Endothelial cell of umbilical vein (primary cell): ENCODE measurements at regions not wholly inside any gene's neighbourhood (a gene's known extent, or its start where the extent isn't known, plus 50 kb on each side); places are given as distances from the start of the nearest gene placed in this dataset.

Source experiments
- BruUV-seq: library from RNA; stranded (reverse); fragments of 400-500 nt; replicated peaks from 2 replicates; lab custom pipeline; 2021; lab: Mats Ljungman, UMichigan
- CTCF ChIA-PET: fragments of 300-600, 350-600 bp; sonication (Branson Sonifier 250); formaldehyde crosslinking; loops from one replicate; lab custom pipeline; 2021; ENCODE audit warnings: antibody characterized with exemption, inconsistent platforms; lab: Charles Lee
- POLR2A ChIA-PET: fragments of 300-600, 350-600 bp; sonication (Branson Sonifier 250); formaldehyde crosslinking; loops from one replicate; lab custom pipeline; 2021; ENCODE audit warnings: antibody characterized with exemption, inconsistent platforms; lab: Charles Lee
- DNase-seq: peaks from one replicate; pipeline ENCODE4 v3.0.0-alpha.2; 2011; ENCODE audit warnings: low read depth, low spot score
- FAIRE-seq: peaks from 2 replicates; lab custom pipeline; 2011; peaks lifted over from hg19 to GRCh38; lab: Jason Lieb, UNC
- H2AFZ ChIP-seq: 2 replicates; pipeline ENCODE4 v1.6.0; 2012; ENCODE audit warnings: low read depth, low read length, control low read depth, inconsistent platforms
- H3K27ac ChIP-seq: 2 replicates; pipeline ENCODE4 v1.5.1; 2011; ENCODE audit warnings: low read depth, mild to moderate bottlenecking, control low read depth, low read length, moderate library complexity; ENCODE audit not compliant: insufficient read depth
- H3K27me3 ChIP-seq, 2 experiments: 2 replicates each; pipeline versions ENCODE4 v1.6.0 to v1.6.1; 2011; ENCODE audit warnings: low read length in 2 of 2, mixed read lengths in 1 of 2; ENCODE audit not compliant: control insufficient read depth in 2 of 2, insufficient read depth in 2 of 2
- H3K36me3 ChIP-seq, 2 experiments: 2 replicates in 1 of 2; 3 replicates in 1 of 2; pipeline ENCODE4 v1.5.1; 2011; ENCODE audit warnings: low read length in 2 of 2, mild to moderate bottlenecking in 1 of 2, moderate library complexity in 1 of 2; ENCODE audit not compliant: control insufficient read depth in 2 of 2, insufficient read depth in 2 of 2; ENCODE audit errors: extremely low read depth in 1 of 2
- H3K4me1 ChIP-seq: 3 replicates; pipeline ENCODE4 v1.5.1; 2011; ENCODE audit warnings: mild to moderate bottlenecking, low read length; ENCODE audit not compliant: control insufficient read depth, insufficient read depth; ENCODE audit errors: extremely low read depth
- H3K4me2 ChIP-seq: 2 replicates; pipeline ENCODE4 v1.6.1; 2011; ENCODE audit warnings: low read length, control low read depth, mixed read lengths; ENCODE audit not compliant: insufficient read depth
- H3K4me3 ChIP-seq, 3 experiments: fragments of 200-600 bp in 1 of 3; sonication (generic), shearing (Covaris generic) in 1 of 3; replicated peaks in 1 of 3; 2 replicates each; pipeline ENCODE4 v1.5.1; 2011 to 2016; ENCODE audit warnings: control low read depth in 3 of 3, low read length in 3 of 3, mild to moderate bottlenecking in 2 of 3, inconsistent platforms in 1 of 3, low read depth in 1 of 3, moderate library complexity in 1 of 3; ENCODE audit not compliant: insufficient read depth in 1 of 3
- H3K79me2 ChIP-seq: 2 replicates; pipeline ENCODE4 v1.6.0; 2012; ENCODE audit warnings: low read length, inconsistent platforms; ENCODE audit not compliant: control insufficient read depth, insufficient read depth
- H3K9ac ChIP-seq: replicated peaks from 2 replicates; pipeline ENCODE3; 2011; ENCODE audit warnings: low read length, control low read depth; ENCODE audit not compliant: insufficient read depth; ENCODE audit errors: extremely low read depth
- H3K9me1 ChIP-seq: replicated peaks from 3 replicates; pipeline ENCODE4 v1.6.0; 2011; ENCODE audit warnings: mild to moderate bottlenecking, low read length; ENCODE audit not compliant: control insufficient read depth, insufficient read depth; ENCODE audit errors: extremely low read depth
- H3K9me3 ChIP-seq: replicated peaks from 2 replicates; pipeline ENCODE4 v1.5.1; 2012; ENCODE audit warnings: low read length, inconsistent platforms; ENCODE audit not compliant: control insufficient read depth, insufficient read depth
- H4K20me1 ChIP-seq: replicated peaks from 2 replicates; pipeline ENCODE3; 2011; ENCODE audit warnings: mild to moderate bottlenecking, low read length; ENCODE audit not compliant: control insufficient read depth, insufficient read depth; ENCODE audit errors: extremely low read depth
- CTCF ChIP-seq, 2 donors: IDR thresholded peaks; 1 replicate in 1 of 2; 2 replicates in 1 of 2; pipeline ENCODE4 v1.5.1; 2011; ENCODE audit warnings: low read length in 2 of 2, mild to moderate bottlenecking in 2 of 2, moderate library complexity in 2 of 2, control low read depth in 1 of 2, inconsistent platforms in 1 of 2, low read depth in 1 of 2; ENCODE audit not compliant: insufficient read depth in 1 of 2; ENCODE audit errors: extremely low read depth in 1 of 2
- EZH2 ChIP-seq: IDR thresholded peaks from 2 replicates; pipeline ENCODE4 v1.6.1; 2012; ENCODE audit warnings: borderline replicate concordance, low read depth, mild to moderate bottlenecking, moderate library complexity, low read length, inconsistent platforms; ENCODE audit not compliant: severe bottlenecking
- FOS ChIP-seq: IDR thresholded peaks from 2 replicates; pipeline ENCODE4 v1.6.1; 2011; ENCODE audit warnings: mild to moderate bottlenecking, low read length, moderate library complexity, borderline replicate concordance; ENCODE audit not compliant: insufficient read depth
- GATA2 ChIP-seq: IDR thresholded peaks from 2 replicates; pipeline ENCODE4 v1.7.0; 2011; ENCODE audit warnings: low read depth, mild to moderate bottlenecking, moderate library complexity, mixed read lengths, low read length; ENCODE audit not compliant: insufficient read length, insufficient read depth
- JUN ChIP-seq: IDR thresholded peaks from 2 replicates; pipeline ENCODE4 v1.6.1; 2011; ENCODE audit warnings: borderline replicate concordance, low read depth; ENCODE audit not compliant: insufficient read length, insufficient read depth
- MAX ChIP-seq: IDR thresholded peaks from 2 replicates; pipeline ENCODE4 v1.6.1; 2011; ENCODE audit not compliant: insufficient read depth, insufficient read length
- MYC ChIP-seq: IDR thresholded peaks from one replicate; pipeline ENCODE4 v1.6.1; 2011; ENCODE audit warnings: mild to moderate bottlenecking, low read depth, low read length
- POLR2A ChIP-seq: IDR thresholded peaks from 2 replicates; pipeline ENCODE4 v1.6.1; 2012; ENCODE audit warnings: low read depth, mild to moderate bottlenecking, control low read depth, low read length
- POLR2AphosphoS5 ChIP-seq: IDR thresholded peaks from 2 replicates; pipeline ENCODE4 v1.6.1; 2012; ENCODE audit warnings: low read depth, mild to moderate bottlenecking, control low read depth, low read length, moderate library complexity; ENCODE audit not compliant: insufficient read depth
- dilution Hi-C: fragments of 300-500 bp; cut with MboI; formaldehyde crosslinking; loops from one replicate; pipeline ENCODE4 v1.15.0; 2019; ENCODE audit warnings: low sequenced_read_pairs; ENCODE audit not compliant: extremely low pct_ligation_motif_present
- intact Hi-C: fragments of 100-400 bp; cut with micrococcal nuclease; formaldehyde crosslinking; loops from one replicate; pipeline ENCODE4 v1.10.0; 2022

- Histone ChIP-seq H3K9me3 (no peaks in the 10 kb centered on the region), H3K4me2 (no peak overlapping the region), H3K36me3 (no peaks in the 10 kb centered on the region), H3K4me1 (no peaks in the 10 kb centered on the region), H3K79me2 (no peaks in the 10 kb centered on the region), H3K4me3 (no peak overlapping the region), H3K27ac (no peak overlapping the region), H3K9me1 (no peaks in the 10 kb centered on the region), H3K9ac (no peak overlapping the region), H4K20me1 (no peaks in the 10 kb centered on the region), H2AFZ (no peak overlapping the region), H3K27me3 (no peaks in the 10 kb centered on the region)
- dilution Hi-C loops (no loop called here), intact Hi-C loops (no loop called here)
- no TSS peak for BruUV-seq
- no peak for FAIRE-seq
- CTCF ChIA-PET: interaction anchor here (1.9 kb wide), 1 partner anchor 18 kb away, joined by 4 read pairs; no protein-coding TSS in a partner anchor
- no peak for TF ChIP-seq JUN
- TF ChIP-seq FOS: no peak
- no peak for TF ChIP-seq MAX
- TF ChIP-seq GATA2: no peak
- no peak for TF ChIP-seq MYC
- no peak for TF ChIP-seq CTCF (IDR thresholded peaks at IDR 0.05; ENCODE audit: extremely low read depth in 1 of 2, insufficient read depth in 1 of 2, low read depth in 1 of 2, low read length in 2 of 2)
- no peak for TF ChIP-seq POLR2A
- TF ChIP-seq EZH2: no peak
- TF ChIP-seq POLR2AphosphoS5: no peak
- POLR2A ChIA-PET: no interaction called here
- DNase-seq: no peak
These were observed 102.0 kb upstream of the KCNQ5 start for GRCh38 chr6:72519871-72520270.
